ENCODE measurements at regions not wholly inside any gene's neighbourhood (a gene's known extent, or its start where the extent isn't known, plus 50 kb on each side); places are given as distances from the start of the nearest gene placed in this dataset.
"Not testable (repeated sequence)": the region's sequence is repeated elsewhere in the genome, so short reads cannot be mapped to it uniquely, and the experiment has no call there.

DNA sequence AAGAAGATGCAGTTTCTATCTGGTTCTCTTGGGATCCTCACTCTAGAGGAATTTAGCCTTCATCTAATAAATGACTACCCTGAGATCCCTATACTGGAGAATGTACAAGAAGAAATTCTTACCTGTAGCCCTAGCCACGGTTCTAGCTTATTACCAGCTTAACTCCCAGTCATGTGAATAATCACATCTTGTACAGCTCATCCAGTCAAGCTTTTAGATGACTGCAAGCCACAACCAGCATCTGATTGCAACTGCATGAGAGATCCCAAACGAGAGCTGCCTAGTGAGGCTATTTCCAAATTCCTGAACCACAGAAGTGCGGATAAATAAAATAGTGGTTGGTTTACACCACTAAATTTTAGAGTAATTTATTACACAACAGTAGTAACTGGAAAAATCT, 196.0 kb upstream of the CPHXL start:
- DNase-seq (ENCODE audit: low read depth, low spot score), result no peak

DNA sequence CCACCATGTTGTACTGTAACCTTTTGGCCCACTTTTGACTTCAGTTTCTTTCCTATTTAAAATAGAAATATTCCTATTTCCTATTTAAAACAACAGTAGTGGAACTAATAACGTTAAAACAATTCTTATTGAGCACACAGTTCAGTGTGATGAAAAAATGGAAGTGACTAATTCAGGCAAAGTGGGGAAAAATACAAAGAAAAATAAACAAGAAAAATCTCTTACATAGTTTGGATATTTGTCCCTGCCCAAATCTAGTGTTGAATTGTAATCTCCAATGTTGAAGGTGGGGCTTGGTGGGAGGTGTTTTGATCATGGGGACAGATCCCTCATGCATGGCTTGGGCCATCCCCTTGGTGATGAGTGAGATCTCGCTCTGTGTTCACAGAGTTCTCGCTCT, 198.1 kb upstream of the CPHXL start:
- DNase-seq (ENCODE audit: low read depth, low spot score), result no peak

DNA sequence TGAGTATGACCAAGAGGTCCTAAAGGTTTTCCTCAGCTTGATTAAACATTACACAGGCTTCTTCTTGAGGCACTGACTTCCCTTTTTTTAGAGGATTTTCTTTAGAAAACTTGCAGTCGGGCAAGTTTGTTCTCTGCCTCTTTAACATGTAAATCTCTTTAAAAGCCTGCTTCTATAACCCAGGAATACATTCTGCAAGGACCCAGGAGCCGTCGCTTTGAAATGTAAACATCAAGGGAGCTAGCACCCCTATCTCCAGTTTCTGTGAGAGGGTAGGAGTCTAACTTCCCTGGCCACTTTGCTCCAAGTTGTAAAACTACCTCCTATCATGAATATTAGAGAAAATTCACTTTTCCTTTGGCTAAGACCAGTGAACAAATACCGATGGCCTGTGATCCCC, 201.5 kb upstream of the CPHXL start:
- no peak for DNase-seq (ENCODE audit: low read depth, low spot score)

DNA sequence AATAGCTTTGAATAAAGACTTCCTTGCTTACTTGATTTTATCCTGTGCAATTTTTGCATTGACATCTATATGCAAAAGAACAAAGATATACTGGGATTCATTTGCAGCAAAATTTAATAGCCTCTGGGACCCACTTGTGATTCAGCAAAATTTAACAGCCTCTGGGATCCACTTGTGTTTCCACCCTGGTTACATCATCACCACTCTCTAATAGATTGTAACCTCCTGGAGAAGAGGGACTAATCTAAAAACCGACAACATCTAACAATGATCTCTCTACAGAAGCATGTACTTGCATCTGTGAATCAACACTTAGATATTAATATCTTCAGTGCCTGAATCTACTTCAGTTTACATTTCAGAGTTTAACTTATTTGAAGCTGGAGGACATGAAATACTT, 202.0 kb upstream of the CPHXL start:
- no peak for DNase-seq (ENCODE audit: low read depth, low spot score)

DNA sequence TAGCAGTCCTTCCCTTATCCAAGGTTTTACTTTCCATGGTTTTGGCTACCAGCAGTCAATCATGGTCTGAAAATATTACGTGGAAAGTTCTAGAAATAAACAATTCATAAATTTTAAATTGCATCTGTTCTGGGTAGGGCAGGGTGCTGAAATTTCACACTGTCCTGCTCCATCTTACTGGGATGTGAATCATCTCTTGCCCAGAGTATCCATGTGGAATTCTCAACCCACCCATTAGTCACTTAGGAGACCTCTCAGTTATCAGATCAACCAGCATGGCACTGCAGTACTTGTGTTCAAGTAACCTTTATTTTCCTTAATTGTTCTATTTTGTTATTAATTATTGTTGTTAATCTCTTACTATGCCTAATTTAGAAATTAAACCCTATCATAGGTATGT, 202.8 kb upstream of the CPHXL start:
- DNase-seq (ENCODE audit: low read depth, low spot score), result no peak

DNA sequence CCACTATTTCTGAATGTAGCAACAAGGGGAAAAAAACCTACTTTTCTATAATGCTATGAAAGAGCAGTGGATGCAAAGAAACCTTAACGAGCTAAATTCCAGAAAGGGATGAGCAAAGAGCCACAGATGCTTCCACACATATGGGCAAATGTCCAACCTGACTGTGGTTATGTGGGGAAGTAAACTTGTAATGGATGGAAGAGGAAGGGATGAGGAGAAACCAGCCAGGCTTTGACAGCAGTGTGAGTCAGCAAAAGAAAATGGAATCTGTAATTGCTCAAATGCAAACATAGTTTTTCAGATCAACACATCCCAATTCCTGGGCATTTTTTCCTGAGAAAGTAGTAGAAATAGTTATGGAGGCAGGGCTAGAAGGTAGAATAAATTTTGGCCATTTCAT, 204.8 kb upstream of the CPHXL start:
- no peak for DNase-seq (ENCODE audit: low read depth, low spot score)

DNA sequence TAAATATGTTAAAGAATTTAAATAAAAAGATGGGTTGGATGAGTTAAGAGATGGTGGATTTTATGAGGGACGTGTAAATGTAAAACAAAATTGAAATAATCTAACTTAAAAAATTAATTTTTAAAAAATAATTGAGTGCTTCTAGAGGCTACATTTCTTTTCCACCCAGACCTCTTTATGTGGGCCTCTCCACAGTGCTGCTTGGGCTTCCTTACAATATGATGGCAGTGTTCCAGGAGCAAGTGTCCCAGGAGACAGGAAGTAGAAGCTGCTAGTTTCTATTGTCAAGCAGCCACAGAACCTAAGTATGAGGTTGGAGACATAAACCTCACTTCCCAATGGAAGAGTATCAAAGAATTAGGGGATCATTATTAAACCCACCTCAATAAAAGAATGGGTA, 205.7 kb upstream of the CPHXL start:
- DNase-seq (ENCODE audit: low read depth, low spot score), result no peak

DNA sequence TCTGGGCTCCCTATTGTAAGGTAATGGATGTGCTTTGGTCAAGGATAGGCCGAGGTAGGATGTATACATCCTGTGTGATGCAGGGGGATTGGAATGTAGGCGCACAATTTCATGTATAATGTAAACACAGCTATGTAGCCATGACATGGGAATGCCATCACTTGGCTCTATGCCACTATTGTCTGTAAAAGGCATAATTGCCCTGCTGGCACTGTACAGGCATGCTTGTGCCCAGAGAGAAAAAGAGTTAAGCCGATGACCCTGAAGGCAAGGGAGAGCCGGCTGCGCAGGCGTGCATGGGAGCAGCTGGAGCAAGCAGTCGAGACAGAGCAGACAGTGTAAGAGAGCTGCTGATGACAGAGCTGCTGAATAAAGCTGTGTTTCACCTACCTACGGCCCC, 212.5 kb upstream of the CPHXL start:
- DNase-seq (ENCODE audit: low read depth, low spot score), result no peak

DNA sequence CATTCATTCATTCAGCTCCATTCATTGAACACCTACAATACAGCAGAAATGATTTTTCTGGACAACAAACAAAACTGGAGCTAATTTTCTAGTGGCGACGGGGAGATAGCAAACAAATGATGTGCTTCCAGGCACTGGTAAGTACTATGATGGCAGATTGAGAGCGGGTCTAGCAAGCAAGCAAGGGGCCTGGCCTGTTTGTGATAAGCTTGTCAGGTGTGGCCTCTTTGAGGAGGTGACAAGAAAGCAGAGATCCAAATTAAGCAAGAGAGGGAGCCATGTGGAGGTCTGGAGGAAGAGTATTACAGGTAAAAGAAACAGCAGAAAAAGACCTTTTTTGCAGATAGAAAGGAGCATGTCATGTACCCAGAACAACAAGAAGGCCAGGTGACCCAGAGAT, 216.1 kb upstream of the CPHXL start:
- no peak for DNase-seq (ENCODE audit: low read depth, low spot score)

DNA sequence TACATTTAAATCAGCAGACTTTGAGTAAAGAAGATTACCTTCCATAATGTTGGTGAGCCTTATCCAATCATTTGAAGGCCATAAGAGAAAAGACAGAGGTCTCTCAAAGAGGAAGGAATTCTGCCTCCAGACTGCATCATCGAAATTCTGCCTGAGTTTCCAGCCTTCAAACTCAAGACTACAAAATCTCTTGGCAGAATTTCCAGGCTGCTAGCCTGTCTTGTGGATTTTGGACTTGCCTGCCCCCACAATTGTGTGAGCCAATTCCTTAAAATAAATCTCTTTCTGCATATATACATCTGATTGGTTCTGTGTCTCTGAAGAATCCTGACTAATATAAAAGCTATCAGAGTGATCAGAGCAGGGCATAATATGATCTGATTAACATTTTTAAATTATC, 216.6 kb upstream of the CPHXL start:
- no peak for DNase-seq (ENCODE audit: low read depth, low spot score)

DNA sequence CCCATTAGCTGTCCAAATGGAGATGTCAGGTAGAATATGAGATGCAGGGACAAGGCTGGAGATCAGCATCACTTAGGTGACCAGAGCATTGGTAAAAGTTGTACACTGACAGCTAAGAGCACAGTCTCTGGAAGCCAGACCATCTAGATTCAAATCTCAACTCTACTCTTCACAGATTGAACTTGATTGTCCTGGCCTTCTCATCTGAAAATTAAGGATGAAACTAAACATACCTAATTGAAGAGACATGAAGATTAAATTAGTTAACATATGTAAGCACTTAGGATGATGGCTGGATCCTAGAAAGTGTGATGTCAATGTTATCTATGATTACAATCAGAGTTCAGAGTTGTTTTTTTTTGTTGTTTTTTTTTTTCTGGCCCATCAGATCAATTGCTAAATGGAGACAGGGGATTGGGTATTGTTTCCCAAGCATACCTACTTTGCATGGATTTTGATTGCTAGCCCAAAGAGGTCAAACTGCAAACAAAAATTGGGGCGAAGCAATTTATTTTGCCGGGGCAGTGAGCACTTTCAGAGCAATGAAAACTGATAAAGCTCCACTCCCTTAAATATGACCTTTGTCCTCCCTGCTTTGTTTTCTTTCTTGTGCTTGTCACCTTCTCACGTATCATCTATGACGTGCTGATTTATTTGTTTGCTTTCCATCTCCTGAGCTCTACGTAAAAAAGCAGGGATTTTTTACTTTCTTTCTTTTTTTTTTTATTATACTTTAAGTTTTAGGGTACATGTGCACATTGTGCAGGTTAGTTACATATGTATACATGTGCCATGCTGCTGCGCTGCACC, 217.6 kb upstream of the CPHXL start:
- no peak for DNase-seq (ENCODE audit: low read depth, low spot score)

DNA sequence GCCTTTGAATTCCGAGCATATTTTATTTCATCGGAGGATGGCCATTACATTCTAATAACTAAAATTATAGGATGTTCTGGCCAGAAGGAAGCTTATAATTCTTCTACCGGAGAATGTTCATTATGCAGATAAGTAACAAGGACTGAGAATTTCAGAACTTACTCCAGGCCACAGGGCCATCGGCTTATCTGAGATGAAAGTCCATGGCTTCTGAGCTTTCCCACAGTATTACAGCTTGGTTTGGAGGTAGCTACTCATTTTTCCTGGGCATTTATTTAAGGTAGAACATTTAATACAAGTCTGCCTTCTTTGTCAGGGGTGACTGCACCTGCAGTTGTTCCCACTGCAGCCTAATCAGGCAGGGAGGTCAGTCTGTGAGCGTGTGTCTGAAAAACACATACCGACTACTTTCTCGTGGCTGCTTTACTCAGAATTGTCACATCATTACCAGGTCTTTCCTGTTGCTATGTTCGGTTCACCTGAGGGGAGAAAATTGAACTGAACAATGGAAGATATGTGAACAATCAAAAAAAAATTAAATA, 219.7 kb upstream of the CPHXL start:
- DNase-seq (ENCODE audit: low read depth, low spot score), result no peak

DNA sequence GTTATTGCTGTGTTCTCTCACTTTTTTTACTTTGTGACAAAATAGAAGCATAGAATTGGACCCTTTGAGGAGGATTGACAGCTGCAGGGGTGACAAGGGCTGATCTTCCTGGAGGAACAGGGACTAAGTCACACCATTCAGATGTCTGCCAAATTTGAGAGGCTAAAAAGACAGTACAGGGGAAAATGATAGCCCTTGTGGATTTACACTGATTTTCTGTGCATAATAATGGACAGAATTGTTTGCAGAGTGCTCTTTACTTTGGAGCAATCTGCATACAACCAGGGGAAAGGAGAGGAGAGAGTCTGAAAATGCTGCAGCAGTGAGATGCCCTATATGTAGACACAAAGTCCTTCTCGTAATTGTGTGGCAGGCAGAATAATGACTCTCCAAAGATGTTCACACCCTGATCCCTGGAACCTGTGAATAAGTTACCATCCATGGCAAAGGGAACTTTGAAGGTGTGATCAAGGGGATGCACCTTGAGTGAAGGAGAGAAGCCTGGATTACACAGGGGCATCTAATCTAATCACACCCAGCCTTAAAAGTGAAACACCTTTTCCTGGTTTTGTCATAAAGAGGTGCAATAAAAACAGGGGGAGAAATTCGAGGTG, 221.4 kb upstream of the CPHXL start:
- DNase-seq (ENCODE audit: low read depth, low spot score), result no peak

DNA sequence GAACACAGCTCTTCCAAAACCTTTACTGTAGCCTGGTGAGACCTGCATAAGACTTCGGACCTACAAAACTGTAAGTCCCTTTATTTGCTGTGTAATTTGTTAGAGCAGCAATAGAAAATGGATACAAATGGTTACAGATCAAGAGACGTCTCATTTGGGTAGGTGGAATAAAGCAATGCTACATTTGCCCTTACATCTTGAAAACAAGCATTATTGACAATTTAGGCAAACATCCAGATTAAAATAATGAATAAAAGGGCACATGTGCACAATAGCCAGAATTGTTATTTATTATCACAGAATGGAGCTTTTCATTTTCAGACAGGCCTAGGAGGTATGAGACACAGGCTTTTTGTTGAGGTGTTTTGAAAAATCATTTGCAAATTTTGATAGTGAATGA, 222.2 kb upstream of the CPHXL start:
- no peak for DNase-seq (ENCODE audit: low read depth, low spot score)

DNA sequence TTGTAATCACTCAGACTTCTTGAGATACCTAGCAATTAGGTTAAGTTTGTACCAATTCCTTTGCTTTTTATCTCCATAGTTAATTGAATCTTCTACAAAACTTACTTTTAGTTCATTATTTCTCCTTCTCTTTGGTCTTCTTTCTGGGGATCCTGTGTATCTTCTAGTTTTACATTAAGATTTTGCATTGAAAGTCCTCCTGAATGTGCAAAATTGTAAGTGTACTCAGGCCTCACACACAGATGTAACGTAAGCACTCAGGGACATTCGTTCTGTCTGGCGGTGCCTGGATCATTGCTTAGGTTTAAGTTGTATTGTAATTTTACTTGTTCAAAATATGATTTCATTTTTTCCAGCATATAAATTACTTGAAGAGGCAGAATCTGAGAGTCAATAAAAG, 222.6 kb upstream of the CPHXL start:
- no peak for DNase-seq (ENCODE audit: low read depth, low spot score)

DNA sequence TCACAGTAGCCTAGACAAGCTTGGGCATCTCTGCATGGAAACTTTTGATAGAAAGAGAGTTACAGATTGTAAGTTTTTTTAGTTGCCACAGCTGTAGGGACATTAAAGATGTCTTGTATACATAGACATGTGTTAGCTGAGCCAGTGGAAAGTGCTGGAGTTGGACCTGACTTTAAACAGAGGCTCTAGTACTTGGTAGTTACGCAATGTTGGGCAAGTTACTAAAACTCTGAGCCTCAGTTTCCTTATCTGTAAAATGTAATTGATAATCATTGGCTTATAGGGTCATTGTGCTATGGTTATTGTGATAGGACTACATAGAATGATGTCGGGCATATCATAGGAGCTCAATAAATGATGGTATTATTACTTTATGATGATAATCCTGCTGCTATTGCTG, 225.8 kb upstream of the CPHXL start:
- DNase-seq (ENCODE audit: low read depth, low spot score), result no peak

DNA sequence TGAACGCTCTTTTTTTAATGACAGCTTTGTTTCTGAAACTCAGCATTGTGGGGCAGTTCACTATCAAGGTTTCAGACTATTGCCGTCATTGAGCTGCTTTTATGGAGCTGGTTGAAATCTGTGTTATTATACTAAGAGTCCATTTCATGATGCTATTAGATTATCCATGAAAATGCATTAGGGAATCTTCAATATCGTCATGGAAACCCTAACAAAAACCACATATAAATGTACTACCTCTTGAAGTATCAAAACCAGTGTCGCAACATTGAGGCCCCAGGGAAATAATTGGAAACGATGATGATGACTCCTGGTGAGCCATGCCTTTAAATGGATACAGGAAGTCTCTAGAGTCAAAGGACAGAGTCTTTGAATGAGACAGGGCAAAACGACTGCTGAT, 231.6 kb upstream of the CPHXL start:
- DNase-seq (ENCODE audit: low read depth, low spot score), result no peak

DNA sequence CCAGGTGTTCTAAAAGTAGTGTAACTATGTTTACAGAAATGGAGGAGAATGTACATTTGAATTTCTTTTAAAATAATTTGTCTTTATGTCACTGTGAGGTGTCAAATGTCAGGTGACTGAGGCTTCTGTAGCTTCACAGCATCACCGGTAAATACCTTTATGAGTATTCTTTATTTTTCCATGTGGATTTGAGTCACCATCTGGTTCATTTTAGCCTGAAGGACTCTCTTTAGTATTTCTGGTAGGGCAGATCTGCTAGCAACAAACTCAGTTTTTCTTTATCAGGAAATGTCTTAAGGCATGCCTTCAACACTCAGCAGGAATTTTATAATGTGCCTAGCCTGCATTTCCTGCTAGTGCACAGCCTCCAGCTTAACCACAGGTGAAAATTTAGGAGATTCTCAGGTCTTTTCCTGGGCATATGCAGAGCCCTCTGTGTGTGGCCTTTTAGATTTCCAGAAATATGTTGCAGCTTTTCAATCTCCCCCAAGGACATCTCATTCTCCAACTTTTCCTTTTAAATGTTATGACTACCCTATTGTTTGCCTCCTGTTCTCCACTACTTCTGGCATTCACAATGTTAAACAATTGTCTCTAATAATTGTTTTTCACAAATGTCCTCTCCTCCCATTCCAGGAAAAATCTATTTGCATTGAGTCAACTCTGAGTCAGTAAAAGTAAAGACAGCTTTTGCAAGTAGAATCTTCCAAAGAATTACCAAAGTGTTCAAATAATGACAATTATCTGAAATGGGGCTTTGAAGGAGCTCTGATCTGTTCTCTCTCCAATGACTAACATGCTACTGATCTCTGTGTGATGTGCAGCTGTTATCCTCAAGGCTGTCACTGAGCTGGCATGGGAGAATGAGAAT, 239.4 kb upstream of the CPHXL start:
- DNase-seq (ENCODE audit: low read depth, low spot score), result no peak

DNA sequence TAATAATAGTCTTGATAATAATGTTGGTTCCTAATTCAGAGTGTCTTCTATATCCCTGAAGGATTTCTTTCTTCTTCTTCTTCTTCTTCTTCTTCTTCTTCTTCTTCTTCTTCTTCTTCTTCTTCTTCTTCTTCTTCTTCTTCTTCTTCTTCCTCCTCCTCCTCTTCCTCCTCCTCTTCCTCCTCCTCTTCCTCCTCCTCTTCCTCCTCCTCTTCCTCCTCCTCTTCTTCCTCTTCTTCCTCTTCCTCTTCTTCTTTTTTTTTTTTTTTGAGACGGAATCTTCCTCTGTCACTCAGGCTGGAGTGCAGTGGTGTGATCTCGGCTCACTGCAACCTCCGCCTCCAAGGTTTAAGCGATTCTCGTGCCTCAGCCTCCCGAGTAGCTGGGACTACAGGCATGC, 242.8 kb upstream of the CPHXL start:
- DNase-seq (ENCODE audit: low read depth, low spot score), result not testable (repeated sequence)

DNA sequence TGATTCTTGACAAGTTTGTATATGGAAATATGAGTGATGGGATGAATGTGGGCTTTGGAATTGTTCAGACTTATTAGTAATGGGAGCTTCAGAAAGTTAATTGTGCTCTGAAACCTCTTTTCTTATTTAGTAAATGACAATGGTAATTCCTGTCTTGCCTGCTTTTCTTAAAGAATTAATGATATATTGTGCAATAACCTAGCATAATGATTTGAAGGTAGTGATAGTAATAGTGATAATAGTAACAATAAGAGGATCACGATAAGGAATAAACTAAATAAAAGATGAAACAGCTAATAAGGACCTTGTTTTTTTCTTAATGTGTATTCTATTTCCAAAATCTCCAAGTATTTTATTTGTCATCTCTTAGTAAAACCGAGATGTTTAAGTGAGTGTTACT, 245.0 kb upstream of the CPHXL start:
- no peak for DNase-seq (ENCODE audit: low read depth, low spot score)

DNA sequence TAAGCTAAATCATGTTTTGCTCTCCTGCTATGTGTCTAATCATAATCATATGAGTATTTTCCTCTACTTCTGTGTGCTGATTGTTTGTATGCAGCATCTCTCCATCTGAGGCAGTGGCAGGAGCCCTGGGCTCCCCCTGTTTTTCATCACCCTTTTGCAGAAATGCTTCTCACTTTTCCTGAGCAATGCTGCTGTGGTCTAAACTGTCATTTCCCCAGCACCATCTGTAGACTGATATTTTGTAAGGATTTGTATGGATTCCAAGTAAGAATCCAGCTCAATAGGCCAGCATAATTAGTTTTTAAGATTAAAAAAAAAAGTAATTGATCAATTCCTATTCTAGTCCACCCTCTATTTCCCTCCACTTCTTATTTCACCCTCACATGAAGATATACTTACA, 257.0 kb upstream of the CPHXL start:
- no peak for DNase-seq (ENCODE audit: low read depth, low spot score)

DNA sequence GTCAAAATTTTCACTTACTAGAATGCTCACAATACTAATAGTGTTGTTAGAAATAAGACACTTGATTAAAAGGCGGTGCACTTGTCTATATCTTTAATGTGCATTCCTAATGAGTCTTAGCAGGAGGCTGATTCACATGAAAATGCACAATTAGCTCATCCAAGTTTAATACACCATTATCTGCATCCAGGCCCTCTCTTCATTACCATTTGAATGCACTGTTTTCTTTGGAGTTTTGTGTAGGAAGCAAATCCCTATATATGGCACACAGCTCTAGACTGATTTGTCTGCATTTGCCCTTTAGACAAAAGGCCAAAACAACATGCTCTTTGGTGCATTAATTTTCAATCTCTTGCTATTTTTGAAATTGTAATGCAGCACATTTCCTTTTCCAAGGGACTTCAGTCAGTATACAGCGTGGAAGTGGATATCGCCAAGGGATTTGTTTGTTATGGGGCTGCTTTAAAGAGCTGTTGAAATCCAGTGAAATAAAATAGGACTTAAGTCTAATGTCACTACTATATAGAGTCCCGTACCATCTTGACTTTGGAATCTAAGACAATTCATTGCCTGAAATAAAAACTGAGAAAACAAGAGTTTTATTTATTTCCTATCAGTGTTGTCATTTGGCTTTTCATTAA, 257.6 kb upstream of the CPHXL start:
- no peak for DNase-seq (ENCODE audit: low read depth, low spot score)

Data from smooth muscle cell of the brain vasculature (primary cell).